Non-pigmented ciliary epithelial cell (primary cell): ENCODE measurements at regions not wholly inside any gene's neighbourhood (a gene's known extent, or its start where the extent isn't known, plus 50 kb on each side); places are given as distances from the start of the nearest gene placed in this dataset.
"Not testable (repeated sequence)": the region's sequence is repeated elsewhere in the genome, so short reads cannot be mapped to it uniquely, and the experiment has no call there.

Source experiments
- DNase-seq: peaks from one replicate; pipeline ENCODE4 v3.0.0-alpha.2; 2010; ENCODE audit warnings: low read depth

DNA sequence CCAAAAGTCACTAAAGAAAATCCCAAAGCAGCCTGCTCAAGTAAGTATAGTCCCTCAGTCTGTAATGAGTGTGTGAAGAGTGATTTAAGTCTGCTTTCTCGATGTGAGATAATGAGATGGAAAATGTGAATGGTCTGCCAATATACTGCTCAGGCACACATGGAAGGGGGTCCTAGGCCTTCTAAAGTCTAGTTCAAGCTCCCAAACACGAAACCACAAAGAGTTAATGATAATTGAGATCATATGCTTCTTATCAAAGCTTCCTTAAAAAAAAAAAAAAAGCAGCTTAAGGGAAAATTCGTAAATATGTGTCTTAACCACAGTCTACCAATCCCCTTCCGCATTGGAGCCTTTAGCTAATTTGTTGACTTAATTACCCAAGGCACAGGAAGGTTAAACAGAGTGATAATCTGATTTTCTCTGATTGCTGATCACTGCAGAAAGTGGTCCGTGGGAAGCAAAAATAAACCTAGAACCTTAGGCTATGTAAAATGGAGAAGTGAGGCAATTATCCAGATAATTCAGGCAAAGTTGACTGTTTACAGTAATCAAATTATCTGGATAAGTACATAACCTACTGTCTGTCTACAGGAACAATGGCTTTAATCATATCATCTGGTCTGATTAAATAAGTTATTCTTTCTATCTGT is 172.9 kb downstream of the MBL2 start:
- DNase-seq = no peak

DNA sequence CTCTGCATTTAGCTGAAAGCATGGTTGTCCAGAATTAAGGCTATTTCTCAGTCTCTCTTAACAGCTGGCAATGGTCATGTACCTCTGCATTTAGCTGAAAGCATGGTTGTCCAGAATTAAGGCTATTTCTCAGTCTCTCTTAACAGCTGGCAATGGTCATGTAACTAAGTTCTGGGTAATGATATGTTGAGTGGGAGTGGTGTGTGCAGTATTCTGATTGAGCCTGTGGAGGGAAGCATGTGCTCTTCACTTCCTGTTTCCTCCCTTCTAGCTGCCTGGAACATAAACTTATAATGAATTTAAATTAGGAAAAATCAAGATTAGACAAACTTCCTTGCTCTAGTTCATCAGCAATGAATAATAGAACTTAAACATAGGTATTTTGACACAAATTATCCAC is 168.5 kb downstream of the MBL2 start:
- not testable (repeated sequence) for DNase-seq

DNA sequence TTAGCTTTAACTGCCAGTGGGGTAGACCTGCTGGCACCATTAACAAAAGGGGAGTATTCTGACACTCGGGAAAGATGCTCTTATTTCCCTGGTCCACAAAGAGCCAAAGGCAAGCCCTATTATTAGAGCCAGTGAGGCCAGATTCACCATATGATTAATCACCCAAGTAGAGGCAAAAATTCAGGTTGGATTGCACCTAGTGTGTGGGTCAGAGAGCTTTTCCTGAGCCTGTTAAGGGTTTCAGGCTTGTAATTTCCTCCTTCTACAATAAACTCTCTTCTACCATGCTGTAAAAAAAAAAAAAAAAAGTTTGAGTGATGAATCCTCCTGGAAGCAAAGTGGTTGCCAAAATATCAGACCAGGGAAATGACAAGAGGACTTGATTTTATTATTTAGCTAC is 163.5 kb downstream of the MBL2 start:
- no peak for DNase-seq

DNA sequence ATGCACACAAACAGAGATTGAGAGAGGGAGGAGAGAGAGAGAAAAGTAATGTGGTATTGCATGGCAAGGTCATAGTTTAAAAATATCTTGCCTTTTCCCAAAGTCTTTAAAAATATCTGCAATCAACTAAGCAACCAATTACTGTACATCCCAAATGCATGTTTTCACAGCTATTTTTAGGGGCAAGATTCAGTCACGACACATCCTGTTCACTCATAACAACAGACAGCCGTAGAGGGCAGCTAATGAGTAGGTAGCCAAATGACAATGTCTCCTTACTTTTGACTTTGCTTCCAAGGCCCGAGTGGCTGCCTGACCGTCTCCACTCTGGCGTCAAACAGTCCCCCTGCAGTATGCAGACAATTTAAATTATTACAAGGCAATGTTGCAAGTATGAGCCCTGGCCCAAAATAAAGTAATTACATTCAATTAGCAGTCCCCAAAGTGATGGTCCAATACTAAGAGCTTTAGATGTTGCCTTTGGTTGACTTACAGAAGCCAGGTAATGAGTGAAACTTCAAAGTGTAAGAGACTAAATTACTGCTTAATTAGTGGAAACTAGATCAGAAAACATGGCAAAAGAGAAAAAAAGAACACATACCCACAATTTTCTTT is 162.9 kb downstream of the MBL2 start:
- no peak for DNase-seq

DNA sequence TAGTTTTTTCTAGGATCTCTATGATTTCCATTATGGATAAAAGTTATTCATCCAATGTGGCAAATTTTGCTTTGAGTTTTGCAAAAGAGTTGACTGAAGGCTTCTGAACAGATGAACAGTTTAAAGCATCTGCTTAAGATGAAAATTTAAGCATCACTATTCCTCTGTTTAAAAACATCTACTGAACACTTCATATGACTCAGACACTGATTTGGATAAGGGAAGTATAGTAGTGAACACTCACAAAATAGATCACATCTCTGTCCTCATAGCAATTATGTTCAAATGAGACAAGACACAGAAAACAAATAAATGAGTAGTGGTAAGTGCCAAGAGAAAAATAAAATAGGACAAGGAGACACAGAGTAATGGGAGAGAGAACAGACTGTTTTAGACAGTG is 157.3 kb downstream of the MBL2 start:
- DNase-seq = no peak

DNA sequence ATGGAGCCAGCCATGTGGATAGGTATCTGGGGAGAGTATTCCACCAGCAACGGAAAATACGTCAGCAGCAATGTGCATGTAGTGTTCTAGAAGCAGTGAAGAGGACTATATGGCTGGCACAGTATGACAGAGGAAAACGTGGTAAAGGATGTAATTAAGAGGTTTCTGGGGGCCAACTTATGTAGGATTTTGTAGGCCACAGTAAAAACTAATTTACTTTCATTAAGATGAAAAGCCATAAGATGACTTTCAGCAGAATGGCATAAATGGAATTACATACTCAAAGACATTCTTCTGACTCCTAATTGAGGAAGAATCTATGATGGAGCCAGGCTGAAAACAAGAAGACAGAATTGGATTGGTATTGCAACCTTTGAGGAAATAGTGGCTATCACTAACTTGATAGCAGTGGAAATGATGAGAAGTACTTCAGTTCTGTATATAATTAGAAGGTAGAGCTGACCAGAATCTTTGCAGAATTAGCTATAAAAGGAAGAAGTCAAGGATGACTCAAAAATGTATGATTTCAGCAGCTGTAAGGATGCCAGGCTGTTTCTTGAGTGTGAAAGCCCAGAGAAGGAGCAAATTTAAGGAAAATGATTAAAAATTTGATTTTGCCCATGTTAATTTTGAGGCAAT is 156.7 kb downstream of the MBL2 start:
- DNase-seq = no peak

DNA sequence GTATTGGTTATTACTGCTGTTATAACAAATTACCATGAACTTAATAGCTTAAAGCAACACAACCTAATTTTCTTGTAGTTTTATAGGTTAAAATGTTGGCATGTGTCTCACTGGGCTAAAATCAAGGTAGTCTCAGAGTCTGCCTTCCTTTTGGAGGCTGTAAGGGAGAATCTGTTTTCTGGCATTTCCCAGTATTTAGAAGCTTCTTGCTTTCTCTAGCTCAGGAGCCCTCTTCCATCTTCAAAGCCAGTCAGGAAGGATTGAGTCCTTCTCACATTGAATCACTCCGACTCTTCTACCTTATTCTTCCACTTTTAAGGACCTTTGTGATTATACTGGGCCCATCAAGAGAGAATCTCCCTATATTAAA is 156.2 kb downstream of the MBL2 start:
- DNase-seq = no peak

DNA sequence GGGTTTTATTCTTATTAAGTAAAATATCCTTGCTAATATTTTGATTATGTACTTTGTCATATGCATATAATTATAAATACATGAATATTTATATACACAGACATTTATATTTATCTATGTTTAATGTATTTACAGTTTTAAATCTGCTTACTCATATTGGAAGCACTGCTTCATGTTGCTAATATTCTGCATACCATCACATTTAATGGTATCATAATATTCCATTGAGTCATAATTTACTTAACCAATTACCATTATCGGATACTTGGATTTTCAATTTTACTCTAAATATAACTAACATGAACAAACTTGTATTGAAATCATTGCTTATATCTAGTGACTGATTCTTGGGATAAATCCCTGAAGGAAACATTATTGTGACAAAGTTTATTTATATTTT is 155.2 kb downstream of the MBL2 start:
- no peak for DNase-seq

DNA sequence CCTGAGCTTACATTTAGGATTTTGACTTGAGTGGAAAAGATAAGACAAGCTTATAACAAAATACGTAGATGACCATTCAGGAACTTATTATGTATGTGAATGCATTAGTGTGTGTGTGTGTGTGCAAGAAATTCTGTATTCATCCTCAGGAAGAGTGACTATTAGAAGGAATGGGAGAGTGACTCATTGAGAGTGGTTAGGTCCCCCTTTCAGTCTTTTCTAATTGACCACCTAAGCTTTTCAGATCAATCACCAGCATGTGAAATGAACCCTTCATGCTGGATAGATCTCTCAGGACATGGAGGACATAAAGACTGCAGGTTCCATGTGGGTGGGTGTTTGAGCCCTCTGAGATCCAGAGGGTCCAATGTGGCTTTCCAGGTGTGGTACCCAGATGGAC is 153.5 kb downstream of the MBL2 start:
- no peak for DNase-seq

DNA sequence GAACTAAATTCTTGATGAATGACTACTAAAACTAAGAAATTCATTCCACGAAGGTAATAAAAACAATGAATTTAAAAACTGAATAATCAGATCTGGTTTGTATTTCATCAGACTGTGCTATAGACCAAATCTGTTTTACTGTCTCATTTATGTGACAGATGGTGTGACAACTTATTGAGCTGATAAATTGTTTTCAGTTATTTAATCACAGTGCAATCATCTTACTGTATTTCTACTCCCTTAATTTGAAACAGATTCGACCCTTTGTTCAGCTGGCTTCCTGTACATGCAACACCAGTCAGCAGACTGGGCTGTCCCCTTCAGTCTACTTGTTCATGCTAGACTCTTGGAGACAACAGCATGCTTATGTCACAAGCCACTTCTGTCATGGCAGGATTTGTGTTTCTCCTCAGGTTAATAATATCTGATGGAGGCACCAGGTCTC is 150.9 kb downstream of the MBL2 start:
- DNase-seq = no peak

DNA sequence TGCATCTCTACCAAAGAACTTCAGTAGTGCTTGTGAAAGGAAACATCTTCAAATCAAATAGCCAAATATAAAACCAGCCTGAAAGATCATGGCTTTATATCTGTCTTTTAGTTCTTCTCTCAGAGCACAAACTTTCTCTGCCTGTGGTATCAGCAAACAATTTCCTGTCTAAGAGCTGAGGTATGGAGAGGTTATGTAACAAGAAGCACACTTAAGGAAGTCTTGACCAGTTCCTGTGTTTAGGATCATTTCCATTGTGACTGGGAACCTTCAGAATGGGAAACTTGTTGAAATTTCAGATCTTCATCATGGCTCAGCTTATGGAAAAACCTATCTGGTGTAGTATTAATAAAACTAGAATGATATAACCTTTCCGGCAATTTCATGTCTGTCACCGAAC is 148.8 kb downstream of the MBL2 start:
- no peak for DNase-seq

DNA sequence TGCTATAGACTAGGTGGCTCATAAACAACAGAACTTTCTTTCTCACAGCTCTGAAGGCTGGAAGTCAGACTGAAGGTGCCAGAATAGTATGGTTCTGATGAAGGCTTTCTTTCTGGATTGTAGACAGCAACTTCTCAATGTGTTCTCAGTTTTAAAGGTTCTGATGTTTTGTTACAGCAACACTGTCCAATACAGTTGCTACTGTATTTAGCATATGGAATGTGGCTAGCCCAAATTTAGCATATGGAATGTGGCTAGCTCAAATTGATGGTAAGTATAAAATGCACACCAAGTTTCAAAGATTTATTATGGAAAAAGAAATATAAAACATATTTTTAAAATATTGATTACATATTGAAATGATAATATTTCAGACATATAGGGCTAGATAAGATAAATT is 145.3 kb downstream of the MBL2 start:
- DNase-seq = no peak

DNA sequence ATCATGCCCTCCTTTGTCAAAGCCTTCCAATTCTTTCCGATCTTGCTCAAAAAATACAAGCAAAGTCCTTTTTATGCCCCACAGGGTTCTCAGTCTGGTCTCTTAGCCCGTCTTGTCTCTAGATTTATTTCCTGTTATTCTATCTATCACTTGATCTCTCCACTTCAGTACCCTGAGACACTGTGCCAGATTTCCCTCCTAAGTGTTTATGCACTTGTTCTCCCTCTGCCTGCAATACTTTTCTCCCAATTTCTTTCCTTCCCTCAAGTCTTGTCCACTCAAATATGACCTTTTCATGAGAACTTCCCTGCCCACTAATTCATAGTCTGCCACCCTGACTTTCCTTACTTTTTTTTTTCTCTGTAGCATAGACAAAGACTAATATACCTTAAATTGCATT is 141.4 kb downstream of the MBL2 start:
- no peak for DNase-seq

DNA sequence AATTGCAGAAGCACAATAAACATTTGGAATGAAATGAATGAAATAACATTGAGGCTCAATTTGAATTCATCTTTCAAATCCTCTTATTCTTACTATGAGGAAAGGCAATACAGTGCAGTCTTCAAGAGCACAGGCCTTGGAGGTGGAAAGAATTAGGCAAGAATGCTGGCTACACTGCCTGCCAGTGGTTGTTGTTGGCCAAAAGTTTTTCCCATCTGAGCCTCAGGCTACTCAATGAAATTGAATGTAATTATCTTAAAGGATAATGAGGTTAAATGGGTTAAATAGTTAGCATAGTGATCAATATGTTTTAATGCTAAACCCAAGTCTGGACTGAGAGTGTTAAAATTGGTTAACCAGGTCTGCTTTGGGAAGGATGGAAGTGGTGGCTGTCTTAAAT is 140.9 kb downstream of the MBL2 start:
- no peak for DNase-seq

DNA sequence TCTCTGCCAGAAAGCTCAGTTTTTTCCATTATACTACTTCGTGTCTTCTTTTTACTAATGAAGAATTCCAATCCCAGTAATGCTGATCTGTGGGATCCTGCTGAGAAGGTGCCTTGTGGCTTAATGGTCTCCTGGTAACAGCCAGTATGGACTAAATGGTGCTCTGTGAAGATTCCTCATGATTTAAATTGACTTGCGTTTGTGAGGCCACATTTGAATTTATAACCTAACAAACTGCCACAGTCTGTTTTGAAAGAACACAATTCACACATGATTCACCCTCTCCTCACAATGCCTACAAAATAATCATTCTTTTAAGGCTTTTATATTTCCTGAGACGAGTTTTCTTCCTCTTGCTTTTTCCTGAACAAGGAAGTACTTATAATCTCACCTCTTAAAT is 140.0 kb downstream of the MBL2 start:
- DNase-seq = no peak

DNA sequence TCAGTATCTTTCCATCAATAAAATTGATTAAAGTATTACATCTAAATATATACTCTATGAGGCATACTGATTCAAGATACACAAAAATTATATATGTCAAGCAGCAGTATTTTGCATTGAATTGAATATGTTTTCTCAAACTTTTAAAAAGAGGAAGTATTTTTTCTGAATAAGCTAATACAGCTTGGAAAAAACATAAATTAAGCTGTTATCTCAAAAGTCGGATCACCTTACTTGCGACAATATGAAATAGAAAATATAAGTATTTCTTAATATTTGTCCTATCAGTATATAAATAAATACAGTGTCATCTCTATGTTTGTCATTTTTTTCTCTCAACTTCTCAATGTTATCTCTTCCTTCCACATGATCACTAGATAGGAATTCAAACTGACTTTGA is 139.3 kb downstream of the MBL2 start:
- DNase-seq = no peak

DNA sequence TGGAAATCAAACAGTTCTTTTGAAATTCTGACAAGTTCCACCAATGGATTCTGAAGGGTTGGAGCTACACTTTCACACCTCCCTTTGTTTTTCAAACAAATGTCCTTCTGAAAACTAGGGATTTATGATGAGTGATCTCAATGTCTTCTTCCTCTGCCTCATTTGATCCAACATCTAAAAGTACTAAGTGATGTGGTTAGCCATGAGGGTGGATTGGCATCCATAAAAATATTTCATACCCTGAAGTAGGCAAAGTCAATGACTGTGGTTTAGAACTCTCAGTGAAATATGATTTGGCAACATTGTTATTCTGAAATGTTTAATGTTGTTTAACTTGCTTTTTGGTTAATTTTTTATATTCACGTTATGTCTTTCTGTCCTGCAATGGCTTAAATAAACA is 136.9 kb downstream of the MBL2 start:
- DNase-seq = no peak

DNA sequence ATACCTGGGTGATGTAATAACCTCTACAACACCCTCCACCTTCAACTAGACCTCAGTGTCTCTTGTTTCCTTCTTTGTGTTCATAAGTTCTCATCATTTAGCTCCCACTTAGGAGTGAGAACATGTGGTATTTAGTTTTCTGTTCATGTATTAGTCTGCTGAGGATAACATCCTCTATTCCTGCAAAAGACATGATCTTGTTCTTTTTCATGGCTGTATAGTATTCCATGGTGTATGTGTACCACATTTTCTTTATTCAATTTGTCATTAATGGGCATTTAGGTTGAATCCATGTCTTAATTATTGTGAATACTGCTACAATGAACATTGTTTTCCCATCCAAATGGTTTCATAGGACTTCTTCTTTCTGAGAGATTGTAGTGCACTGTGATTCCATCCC is 135.7 kb downstream of the MBL2 start:
- no peak for DNase-seq

DNA sequence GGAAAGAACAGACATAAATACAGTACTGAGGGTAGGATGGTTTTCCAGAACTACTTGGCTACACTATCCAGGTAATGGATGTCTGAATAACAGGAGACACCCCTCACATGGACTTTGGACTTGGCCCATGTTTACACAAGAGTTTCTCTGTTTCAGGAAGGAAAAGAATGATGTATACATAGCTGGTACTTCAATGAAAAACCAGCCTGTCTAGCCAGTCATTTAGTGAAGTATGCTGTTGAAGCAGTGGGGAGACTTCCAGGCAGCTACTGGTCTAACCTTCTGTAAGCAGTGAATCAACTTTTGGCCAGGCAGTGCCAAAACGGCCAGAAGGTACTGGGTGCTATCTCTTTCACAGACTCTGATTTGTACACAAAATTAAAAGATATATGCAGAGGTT is 135.0 kb downstream of the MBL2 start:
- DNase-seq = no peak

DNA sequence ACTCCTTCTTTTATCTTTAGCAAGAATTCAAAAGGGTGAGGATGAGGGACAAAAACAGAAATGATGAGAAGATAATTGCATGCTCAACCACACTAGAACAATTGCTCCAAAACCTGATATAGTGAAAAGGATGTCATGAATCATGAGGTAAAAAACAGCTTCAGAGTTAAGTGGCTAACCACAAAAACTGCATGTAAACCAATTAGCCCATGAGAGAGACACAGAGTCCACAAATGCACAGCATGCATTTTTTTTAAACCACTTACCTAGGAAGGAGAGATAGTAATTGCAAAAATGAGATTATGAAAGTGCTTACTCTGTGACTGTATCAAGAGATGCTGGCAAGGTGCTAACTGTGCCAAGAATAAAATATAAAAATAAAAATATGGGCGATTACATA is 132.9 kb downstream of the MBL2 start:
- DNase-seq = no peak

DNA sequence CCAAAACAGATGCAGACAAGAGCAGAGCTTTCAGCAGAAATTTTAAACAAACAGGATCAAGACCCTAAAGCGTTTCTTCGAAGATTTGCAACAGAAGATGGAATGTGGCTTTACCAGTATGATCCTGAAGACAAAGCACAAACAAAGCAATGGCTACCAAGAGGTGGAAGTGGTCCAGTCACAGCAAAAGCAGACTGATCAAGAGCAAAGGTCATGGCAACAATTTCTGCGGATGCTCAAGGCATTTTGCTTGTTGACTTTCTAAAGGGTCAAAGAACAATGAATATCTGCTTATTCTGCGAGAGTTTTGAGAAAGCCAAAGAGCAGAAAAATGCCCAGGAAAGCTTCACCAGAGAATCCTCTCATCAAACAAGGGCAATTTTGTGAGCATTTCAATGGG is 130.4 kb downstream of the MBL2 start:
- DNase-seq = no peak

DNA sequence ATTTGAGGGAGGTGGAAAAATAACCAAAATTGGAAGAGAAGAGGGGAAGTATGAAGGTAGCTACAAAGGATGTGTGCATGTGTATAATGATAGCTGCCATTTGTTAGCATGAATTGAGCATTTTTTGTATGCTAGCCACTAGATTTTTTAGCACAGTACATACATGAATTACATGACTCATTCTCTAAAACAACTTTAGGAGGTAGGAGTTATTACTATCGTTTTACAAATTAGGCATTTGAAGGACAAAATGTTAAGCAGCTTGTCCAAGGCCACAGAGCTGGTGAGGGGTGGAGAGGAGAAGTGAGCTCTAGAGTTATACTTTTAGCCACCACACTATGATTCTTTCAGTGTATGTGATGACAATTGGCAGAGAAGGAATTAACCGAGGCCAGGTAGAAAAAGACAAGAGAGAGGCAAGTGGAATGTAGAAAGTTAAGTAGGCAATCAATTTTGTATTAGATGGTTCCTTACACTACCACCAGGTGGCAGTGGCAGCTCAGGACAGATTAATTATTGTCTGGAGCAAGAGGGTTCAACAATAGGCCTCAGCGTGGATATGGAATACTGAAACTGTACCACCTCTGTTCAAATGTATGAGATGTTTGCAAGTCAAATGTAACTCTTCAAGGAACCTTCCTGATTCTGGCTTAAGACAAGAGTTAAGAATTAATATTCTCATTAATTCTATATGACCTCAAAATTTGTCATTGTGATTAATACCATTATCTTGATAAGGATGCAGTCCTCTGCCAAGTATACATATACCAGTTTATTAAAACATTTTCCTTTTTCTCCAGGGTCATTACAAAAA is 128.0 kb downstream of the MBL2 start:
- DNase-seq = no peak

DNA sequence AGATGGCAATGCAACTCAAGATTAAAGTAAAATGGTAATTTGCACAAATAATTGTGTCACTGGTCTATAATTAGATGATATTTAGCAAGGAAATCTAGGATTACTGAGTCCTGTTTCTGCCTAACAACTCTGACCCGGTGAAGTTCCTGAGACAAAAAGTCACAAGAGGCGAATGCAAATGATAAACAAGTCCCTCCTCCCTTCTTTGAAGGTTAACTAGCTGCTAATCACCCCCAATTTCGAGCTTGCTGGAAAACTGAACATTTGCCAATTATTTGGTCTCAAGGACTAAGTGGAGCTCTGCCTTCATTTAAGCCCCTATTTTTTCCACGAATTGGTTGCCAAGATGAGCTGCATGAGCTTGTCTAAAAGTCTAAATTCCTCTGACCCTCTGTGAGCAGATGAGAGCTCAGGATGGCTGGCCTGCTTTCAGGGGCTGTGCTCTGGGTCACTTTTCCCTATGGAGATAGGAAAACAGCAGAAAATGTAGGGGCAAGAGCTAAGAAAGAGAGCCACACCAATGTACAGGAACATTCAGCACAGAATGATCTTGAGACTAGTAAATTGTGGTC is 127.3 kb downstream of the MBL2 start:
- no peak for DNase-seq
